8988T (cell line): ENCODE measurements at regions not wholly inside any gene's neighbourhood (a gene's known extent, or its start where the extent isn't known, plus 50 kb on each side); places are given as distances from the start of the nearest gene placed in this dataset.

Source experiments
- DNase-seq: peaks from one replicate; pipeline ENCODE4 v3.0.0; 2011

DNA sequence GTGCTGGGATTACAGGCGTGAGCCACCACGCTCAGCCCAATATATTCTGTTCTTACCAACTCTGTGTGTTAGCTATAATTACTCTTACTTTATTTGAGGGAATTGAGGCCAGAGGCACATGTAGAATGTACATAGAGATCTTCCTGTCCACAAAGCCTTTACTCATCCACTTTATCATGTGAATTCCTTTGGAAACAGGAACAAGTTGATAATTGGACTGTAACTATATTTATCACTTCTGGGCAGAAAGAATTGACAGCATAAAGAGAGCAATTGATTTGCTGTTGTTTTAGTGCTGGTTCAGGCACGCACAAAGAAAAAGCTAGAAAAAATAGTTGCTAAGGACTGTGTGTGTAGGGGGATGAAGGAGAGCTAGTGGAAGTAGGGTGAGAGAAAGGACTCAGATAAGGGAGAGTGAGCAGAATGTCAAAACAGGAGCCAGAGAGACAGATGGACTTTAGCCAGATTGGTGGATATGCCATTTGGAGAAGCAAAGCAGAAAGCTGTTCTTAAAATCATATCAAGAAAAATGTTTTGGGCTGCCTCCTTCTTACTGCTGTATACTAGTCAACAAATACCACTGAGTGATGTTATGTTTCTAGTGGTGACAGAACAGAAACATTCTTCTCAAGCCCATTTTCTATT lies 929.8 kb upstream of the CNTN5 start:
- DNase-seq: no peak

DNA sequence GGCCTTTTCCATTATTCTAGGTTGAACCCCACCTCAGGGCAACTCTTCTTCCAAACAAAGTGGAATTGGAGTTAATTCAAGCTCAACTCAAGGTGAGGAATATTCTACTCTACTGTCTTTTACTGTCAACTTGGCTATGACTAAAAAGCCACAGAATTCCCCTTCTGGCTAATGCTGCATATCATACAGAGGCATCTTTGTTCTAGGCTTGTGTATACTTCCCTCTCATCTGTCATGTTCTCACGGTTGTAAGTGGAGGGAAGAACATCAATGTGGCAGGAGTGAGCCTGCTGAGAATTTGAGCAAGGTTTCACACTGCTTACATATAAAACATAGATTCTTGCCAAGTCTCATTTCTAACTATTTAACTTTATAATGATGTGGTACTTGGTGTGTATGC lies 921.4 kb upstream of the CNTN5 start:
- DNase-seq: no peak

DNA sequence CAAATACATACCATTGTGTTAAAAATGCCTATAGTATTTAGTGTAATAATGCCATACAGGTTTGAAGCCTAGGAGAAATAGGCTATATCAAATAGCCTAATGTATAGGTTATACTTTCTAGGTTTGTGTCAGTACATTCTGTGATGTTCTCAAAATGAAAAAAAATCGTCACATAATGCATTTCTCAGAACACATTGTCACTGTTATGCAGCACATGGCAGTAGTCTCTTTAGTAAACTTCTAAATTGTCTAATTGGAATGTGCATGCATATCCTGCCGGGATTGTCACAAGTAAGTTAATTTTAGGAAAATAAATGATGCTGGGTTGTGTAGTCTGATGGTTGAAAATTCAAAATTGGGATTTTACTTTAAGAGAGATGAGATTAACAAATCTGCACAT lies 920.1 kb upstream of the CNTN5 start:
- DNase-seq: no peak

DNA sequence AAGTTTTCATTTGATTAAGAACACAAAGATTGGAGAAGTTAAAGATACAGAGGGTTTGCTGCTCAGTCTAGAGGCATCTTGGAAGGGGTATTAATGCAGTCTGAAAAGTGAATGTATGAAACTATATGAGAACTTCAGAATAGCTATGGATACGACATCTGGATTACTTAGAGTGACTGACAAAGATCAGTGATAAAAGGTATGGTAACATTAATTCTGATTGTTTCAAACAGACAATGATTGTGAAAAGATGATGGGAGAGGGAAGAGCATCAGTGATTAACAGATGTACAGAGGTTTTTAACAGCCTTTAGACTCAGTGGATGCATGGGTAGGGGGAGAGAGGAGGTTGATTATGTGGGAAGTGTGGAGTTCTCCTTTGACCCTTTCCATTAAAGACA lies 919.4 kb upstream of the CNTN5 start:
- no peak for DNase-seq

DNA sequence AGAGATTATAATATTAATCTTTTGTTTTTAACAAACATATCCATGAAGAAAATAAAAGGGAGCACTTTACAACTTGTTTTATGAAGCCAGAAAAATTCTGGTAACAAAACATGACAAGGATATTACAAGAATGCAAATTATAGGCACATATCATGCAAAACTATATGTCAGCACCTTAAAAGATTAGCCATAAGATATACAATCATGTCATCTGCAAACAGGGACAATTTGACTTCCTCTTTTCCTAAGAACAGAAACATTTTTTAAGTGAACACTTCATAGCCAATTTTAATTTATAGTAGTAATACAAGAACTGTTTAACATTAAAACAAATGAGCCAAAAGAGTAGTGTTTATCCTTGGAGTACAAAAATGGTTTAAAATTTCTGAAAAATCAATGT lies 916.5 kb upstream of the CNTN5 start:
- DNase-seq: no peak

DNA sequence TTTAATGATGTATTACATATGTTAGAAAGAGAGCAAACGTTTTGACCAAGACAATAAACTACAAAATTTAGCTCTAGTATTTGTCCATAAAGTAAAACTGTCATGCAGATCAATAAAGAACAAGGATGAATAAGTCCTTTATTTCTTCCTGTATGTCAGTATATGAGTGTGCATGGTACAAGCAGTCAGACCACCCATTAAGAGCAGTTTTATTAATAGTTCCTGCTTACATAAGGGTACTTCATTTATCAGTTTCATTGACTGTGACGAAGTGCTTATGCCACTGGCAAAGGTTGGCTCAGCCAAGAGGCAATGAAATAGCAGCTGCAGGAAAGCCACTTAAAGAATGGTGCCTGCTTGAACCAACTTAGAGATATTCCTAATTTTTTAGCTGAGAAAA lies 913.0 kb upstream of the CNTN5 start:
- no peak for DNase-seq

DNA sequence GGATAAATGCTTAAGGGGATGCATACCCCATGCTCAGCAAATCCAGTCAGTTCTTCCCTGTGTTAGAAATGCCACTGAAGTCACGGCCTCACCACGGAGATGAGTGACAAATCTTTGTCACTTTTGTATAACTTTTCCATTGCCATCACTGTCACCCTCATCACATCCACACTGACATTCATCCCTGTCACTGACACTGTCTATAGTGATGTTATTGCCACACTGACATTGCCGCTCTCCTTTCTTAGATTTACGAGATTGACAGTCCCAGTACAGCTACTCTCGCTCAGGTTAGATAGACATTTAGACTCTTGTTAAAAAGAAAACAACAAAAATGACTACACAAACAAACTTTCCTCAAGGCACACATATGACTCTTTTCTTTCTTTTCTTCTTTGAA lies 910.7 kb upstream of the CNTN5 start:
- no peak for DNase-seq

DNA sequence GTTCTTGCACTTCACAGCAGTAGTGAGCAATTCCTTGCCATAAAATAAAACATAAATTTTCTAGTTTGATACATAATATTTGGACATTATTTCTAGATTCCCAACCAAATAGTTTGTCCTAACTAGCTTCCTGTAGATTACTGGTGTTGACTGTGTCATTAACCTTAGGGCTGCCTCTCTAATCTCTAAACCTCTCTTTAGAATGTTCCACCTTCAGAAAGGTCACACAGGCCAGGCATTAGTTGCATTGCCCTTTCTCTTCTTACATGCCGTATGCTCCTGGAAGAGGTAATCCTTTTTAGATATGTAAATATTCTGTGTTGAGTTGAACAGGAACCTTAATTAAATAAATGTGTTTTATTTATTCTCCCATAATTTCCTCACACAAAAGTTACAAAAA lies 904.9 kb upstream of the CNTN5 start:
- no peak for DNase-seq

DNA sequence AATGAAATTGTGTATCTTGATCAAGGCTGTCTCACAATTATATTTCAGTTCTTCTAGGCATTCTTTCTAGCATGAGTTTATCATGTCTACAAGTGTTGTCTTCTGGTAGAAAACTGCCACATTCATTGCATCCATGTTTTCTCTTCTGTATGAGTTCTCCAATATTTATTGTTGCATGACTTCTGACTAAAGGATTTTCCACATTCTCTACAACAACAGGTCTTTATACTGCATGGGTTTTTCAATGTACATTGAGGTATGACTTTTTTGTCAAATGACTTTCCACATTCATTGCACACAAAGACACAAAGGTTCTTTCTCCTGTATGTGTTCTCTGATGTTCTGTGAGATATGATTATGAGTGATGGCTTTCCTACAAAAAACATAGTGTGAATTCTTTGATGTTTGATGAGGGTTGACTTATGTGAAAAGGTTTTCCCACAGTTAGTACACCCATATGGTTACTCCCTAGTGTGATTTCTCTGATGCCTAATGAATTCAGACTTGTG lies 890.6 kb upstream of the CNTN5 start:
- no peak for DNase-seq

DNA sequence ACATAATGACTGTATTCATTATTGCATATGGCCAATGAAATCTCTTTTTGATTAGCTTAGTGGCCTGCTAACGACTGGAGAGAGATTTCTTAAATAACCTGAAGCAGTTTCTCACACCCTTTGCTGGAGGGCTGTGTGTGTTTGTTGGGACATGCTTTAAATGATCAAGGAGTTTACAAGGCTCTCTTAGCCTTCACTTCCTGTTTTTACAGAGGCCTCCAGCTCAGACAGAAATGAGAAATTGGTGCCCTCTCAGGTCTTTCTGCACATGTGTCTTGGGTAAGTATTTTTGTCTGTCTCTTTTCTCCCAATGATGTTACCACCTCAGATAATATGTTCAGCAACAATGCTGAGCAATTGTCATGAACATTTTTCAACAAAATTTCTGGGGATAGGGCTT lies 884.4 kb upstream of the CNTN5 start:
- DNase-seq: no peak

DNA sequence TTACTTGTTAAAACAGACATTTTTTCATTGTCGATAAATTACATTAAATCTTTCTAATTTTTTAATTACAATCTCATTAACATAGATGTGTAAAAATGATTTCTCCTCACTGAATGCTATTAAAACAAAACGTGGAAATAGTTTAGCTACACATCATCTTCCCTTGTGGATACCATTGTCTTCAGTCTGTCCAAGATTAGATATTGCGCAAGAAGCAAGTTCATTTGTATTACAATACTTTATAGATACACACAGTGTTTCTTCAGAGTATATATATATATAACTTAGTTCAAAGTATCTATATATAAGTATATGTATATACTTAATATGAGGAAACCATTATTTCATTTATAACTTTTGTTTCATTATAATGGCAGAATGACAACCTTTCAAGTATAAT lies 883.3 kb upstream of the CNTN5 start:
- DNase-seq: no peak

DNA sequence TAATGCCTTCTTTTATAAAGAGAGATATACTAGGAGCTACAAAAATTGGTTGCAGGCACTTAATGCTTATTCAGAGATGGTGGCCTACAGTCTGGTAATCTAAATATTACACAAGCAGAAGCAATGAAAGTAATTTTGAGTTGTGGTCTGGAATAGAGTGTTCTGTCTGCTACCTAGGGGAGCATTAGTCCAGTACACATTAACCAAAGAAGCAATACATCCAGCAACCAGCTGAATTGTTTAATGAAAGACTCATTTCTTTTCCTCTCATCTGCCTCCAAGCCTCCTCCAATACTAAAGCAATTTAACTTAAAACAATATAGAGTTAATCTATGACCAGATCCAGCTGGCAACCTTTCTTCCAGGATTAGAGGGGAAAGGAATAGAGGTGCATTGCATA lies 877.1 kb upstream of the CNTN5 start:
- no peak for DNase-seq

DNA sequence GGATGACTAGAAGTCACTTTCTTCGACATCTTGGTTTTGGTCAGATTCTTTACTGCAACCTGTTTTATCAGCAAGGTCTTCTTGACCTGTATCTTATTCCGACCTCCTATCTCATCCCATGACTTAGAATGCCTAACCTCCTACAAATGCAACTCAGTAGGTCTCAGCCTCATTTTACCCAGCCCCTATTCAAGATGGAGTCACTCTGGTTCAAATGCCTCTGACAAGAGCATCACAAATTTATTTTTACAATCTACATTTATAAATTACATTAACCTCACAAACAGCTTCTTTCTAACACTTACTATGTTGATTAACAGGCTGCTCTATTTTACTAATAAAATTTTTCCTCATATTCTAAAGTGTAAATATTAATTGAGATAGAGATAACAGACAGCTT lies 867.0 kb upstream of the CNTN5 start:
- no peak for DNase-seq

DNA sequence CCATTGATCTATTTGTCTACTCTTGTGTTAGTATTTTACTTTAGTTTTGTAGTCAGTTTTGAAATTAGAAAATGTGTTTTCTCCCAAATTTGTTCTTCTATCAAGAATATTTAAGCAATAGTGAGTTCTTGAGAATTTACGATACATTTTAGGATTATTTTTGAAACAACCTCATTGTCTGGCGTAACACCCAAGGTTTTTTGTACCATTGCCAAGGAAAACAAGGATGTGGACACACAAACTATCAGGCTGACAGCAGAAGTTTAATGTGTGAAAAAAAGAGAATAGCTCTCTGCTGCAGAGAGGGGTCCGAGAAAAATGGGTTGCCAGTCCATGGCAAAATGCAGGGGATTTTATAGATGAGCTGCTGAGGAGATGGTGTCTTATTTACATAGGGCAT lies 865.1 kb upstream of the CNTN5 start:
- DNase-seq: no peak

DNA sequence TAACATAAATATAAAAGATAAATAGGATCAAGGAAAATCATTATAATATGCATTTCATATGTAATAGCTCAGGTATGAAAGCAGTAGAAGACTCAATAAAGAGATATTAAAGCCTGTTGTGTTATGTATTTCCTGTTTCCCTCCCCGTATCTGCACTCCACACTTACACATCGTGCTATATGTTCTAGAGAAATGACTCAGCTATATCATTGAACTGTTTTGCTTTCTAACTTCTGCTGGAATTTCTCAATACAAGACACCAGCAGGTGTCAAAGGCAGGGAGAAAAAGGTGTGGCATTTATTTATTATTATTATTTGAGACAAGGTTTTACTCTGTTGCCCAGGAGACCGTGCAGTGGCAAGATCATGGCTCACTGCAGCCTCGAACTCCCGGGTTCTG lies 842.8 kb upstream of the CNTN5 start:
- no peak for DNase-seq

DNA sequence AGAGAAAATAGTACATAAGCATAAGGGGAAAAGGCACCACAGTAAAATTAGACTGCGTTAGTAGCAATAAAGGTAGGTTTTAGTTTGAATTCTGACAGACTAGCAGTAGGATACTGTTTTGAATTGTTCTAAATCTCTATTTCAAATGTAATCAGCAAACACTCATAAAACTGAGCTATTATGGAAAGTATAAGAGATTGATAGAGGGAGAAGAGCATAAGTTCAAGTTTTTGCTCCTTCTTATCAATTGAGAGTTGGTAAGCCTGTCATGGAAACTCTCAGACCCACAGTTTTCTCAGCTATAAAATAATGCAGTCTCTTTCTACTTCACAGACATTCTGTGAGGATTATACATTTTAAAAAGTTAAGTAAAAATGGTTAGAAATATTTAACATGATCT lies 840.2 kb upstream of the CNTN5 start:
- DNase-seq: no peak

DNA sequence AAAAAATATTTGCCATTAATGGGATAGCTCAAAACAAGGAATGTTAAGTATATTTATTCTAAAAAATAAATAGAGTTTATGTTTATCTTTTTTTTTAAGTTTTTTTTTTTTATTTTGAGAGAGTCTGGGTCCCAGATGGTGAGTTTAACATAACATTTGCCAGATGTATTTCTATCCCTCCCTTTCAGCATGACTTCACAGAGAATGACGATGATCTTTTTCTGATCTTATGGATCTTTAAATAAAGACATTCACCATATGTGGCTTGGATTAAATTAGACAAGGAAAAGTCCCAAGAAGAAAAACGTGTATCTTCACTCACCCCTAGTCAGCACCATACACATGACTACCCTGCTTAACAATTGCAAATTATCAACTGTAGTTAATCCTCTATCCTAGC lies 839.8 kb upstream of the CNTN5 start:
- no peak for DNase-seq

DNA sequence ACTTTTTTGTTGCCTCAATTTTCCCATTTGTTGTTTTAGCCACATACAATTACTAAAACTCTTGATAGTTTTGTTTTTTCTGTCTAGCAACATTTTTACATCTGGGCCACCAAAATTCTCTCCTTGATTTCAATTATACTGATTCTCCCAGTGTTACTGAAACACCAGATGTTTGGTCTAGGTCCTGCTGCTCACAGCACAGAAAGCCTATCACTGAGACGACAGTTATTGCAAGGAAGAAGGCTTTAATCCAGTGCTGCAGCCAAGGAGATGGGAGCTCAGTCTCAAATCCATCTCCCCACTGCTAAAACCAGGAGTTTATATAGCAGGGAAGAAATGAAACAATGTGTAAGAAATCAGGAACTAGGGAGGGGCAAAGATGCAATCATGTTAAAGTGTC lies 837.7 kb upstream of the CNTN5 start:
- DNase-seq: no peak

DNA sequence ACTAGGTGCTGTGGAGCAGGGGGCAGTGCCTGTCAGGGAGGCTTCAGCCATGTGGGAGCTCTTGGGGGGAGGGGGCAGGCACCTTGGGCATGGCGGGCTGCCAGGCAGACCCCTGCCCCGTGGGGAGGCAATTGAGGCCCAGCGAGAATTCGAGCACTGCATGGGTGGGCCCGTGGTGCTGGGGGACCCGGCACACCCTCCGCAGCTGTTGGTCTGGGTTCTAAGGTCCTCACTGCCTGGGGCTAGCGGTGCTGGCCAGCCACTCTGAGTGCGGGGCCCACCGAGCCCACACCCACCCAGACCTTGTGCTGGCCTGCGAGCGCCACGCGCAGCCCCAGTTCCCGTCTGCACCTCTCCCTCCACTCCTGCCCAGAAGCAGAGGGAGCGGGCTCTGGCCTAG lies 835.5 kb upstream of the CNTN5 start:
- DNase-seq: no peak

DNA sequence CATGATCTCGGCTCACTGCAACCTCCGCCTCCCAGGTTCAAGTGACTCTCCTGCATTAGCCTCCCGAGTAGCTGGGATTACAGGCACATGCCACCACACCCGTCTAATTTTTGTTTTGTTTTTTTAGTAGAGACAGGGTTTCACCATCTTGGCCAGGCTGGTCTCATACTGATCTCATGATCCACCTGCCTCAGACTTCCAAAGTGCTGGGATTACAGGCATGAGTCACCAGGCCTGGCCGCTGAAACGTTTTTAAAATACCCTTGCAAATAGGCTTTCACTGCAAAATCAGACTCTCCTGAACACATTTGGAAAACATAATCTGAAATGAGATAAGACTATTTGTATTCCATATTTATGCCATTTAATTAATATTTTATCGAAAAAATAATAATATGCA lies 826.1 kb upstream of the CNTN5 start:
- no peak for DNase-seq

DNA sequence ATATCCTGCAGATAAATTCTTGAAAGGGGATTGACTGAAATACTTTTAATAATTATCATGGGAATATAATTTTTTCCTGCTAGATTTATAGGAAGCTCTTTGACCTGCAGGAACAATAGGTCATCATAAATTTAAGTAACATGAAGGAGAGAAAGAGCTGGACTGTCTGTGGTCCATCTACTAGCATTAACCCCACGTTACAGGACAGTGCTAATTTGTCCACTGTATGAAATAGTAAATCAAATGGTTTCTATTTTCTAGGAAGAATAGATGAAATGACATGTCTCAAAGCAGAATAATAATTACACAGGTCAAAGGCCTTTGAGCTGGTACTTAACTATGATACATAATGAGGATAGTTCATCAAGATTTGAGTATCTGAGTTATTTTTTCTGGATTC lies 825.4 kb upstream of the CNTN5 start:
- DNase-seq: no peak

DNA sequence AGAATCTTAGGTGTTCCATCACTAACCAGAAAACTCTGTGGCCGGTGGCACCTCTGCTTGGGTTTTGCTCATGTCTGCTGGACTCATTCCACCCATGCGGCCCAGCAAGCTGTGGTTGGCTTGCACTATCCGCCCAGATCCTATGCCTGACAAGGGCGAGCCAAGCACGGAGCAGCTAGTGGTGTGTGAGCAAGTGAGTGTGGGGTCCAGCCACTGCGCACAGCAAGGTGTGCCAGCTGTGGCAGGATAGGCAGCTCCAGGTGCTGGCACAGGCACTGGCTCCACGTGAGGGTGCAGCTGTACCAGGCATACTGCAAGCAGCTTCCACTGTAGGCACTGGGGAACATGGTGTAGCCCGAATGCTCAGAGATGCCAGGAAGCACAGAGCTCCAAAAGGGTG lies 813.7 kb upstream of the CNTN5 start:
- no peak for DNase-seq

DNA sequence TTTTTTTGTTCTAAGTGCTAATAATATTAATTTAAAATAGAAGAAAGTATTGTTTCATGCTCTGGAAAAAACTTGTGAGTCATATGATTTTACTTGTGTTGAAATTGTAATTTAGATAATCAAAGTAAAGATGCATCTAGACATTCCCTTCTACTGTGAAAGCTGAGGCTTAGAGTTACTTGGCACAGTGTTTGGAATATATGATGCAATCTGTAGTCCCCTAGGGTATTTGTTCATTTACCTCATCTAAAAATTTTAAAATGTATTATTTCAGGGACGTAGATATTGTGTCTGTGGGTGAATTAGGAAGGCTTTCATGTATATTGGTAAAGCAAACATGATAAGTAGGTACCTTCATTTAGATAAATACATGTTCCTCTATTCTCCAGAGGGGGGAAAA lies 793.5 kb upstream of the CNTN5 start:
- no peak for DNase-seq

DNA sequence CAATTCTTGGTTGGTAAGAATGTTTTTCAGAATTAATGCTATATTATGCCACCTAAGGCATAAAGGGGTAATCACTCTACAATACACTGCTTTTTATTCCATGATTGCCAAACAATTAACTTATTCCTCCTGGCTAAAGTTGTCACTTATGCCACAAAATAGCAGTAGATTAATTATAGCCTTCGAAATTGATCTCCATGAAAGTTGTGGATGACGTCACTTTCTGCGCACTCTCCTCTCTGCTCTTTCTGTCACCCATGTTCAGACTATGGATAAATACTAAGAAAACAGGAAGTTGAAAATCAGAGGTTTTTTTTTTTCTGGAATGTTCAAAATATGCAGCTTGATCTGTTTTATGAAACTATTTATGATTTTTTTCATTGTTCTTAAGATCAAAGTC lies 790.1 kb upstream of the CNTN5 start:
- DNase-seq: no peak

DNA sequence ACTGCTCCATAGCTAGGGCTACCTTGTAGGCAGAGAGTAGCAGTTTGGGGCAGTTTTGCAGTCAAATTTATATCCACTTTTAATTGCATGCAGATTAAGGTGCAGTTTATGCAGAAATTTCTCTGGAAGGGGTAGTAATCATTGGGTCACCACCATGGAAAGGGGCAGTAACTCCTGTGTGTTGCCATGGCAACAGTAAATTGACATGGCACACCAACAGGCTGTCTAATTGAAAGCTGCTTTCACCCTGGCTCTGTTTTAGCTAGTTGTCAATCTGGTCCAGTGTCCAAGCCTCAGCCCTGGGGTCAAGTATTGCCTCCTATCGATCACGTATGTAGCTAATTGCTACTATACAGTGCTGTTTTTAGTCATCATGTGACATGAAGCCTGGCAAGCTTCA lies 786.1 kb upstream of the CNTN5 start:
- no peak for DNase-seq

DNA sequence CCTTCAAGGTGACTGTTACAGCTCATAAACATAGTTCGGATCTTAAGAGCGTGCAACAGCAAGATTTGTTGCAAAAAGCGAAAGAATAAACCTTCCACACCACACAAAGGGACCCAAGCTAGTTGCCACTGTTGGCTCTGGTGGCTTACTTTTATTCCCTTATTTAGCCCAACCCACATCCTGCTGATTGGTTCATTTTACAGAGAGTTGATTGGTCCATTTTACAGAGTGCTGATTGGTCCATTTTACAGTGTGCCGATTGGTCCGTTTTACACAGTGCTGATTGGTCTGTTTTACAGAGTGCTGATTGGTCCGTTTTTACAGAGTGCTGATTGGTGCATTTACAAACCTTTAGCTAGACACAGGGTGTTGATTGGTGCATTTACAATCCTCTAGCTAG lies 776.9 kb upstream of the CNTN5 start:
- no peak for DNase-seq
